ENCODE measurements at regions not wholly inside any gene's neighbourhood (a gene's known extent, or its start where the extent isn't known, plus 50 kb on each side); places are given as distances from the start of the nearest gene placed in this dataset.

- peaks cover 2% of the 10 kb centered on the region for H3K27me3 ChIP-seq (ENCODE audit: insufficient read depth, poor library complexity, severe bottlenecking)
- no peak overlapping the region for H3K27ac ChIP-seq (replicated peaks)
- no peak for DNase-seq (ENCODE audit: low read depth in 1 of 2, low spot score in 1 of 2)
- H3K4me3 ChIP-seq (replicated peaks; ENCODE audit: insufficient read depth, low read length), result no peak overlapping the region
- no peak for TF ChIP-seq GABPA (IDR thresholded peaks at IDR 0.05; ENCODE audit: low read depth)
- TF ChIP-seq POLR2AphosphoS5 (IDR thresholded peaks at IDR 0.05; ENCODE audit: low read depth), result no peak
- TF ChIP-seq, protein P1, sequence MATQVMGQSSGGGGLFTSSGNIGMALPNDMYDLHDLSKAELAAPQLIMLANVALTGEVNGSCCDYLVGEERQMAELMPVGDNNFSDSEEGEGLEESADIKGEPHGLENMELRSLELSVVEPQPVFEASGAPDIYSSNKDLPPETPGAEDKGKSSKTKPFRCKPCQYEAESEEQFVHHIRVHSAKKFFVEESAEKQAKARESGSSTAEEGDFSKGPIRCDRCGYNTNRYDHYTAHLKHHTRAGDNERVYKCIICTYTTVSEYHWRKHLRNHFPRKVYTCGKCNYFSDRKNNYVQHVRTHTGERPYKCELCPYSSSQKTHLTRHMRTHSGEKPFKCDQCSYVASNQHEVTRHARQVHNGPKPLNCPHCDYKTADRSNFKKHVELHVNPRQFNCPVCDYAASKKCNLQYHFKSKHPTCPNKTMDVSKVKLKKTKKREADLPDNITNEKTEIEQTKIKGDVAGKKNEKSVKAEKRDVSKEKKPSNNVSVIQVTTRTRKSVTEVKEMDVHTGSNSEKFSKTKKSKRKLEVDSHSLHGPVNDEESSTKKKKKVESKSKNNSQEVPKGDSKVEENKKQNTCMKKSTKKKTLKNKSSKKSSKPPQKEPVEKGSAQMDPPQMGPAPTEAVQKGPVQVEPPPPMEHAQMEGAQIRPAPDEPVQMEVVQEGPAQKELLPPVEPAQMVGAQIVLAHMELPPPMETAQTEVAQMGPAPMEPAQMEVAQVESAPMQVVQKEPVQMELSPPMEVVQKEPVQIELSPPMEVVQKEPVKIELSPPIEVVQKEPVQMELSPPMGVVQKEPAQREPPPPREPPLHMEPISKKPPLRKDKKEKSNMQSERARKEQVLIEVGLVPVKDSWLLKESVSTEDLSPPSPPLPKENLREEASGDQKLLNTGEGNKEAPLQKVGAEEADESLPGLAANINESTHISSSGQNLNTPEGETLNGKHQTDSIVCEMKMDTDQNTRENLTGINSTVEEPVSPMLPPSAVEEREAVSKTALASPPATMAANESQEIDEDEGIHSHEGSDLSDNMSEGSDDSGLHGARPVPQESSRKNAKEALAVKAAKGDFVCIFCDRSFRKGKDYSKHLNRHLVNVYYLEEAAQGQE (IDR thresholded peaks at IDR 0.05; ENCODE audit: insufficient replicate concordance, low read depth), result no peak
- no peak for TF ChIP-seq SPI1 (IDR thresholded peaks at IDR 0.05; ENCODE audit: borderline replicate concordance, low read depth)
- TF ChIP-seq, protein P2, sequence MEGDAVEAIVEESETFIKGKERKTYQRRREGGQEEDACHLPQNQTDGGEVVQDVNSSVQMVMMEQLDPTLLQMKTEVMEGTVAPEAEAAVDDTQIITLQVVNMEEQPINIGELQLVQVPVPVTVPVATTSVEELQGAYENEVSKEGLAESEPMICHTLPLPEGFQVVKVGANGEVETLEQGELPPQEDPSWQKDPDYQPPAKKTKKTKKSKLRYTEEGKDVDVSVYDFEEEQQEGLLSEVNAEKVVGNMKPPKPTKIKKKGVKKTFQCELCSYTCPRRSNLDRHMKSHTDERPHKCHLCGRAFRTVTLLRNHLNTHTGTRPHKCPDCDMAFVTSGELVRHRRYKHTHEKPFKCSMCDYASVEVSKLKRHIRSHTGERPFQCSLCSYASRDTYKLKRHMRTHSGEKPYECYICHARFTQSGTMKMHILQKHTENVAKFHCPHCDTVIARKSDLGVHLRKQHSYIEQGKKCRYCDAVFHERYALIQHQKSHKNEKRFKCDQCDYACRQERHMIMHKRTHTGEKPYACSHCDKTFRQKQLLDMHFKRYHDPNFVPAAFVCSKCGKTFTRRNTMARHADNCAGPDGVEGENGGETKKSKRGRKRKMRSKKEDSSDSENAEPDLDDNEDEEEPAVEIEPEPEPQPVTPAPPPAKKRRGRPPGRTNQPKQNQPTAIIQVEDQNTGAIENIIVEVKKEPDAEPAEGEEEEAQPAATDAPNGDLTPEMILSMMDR (IDR thresholded peaks at IDR 0.05; ENCODE audit: insufficient read depth, low read length), result no peak
These were observed 147.4 kb downstream of the ALDH8A1 start for GRCh38 chr6:134802426-134803058.

- H3K27me3 ChIP-seq (ENCODE audit: insufficient read depth, poor library complexity, severe bottlenecking), result peaks cover 2% of the 10 kb centered on the region
- no peak overlapping the region for H3K27ac ChIP-seq (replicated peaks)
- H3K4me3 ChIP-seq (replicated peaks; ENCODE audit: insufficient read depth, low read length), result no peak overlapping the region
- TF ChIP-seq, protein P1 (IDR thresholded peaks at IDR 0.05; ENCODE audit: insufficient replicate concordance, low read depth), result no peak
- TF ChIP-seq GABPA (IDR thresholded peaks at IDR 0.05; ENCODE audit: low read depth), result no peak
- no peak for TF ChIP-seq SPI1 (IDR thresholded peaks at IDR 0.05; ENCODE audit: borderline replicate concordance, low read depth)
- TF ChIP-seq POLR2AphosphoS5 (IDR thresholded peaks at IDR 0.05; ENCODE audit: low read depth), result no peak
- TF ChIP-seq, protein P2 (IDR thresholded peaks at IDR 0.05; ENCODE audit: insufficient read depth, low read length), result no peak
- DNase-seq (ENCODE audit: low read depth in 1 of 2, low spot score in 1 of 2), result no peak
These were observed 152.3 kb downstream of the ALDH8A1 start for GRCh38 chr6:134797400-134798113.

DNA sequence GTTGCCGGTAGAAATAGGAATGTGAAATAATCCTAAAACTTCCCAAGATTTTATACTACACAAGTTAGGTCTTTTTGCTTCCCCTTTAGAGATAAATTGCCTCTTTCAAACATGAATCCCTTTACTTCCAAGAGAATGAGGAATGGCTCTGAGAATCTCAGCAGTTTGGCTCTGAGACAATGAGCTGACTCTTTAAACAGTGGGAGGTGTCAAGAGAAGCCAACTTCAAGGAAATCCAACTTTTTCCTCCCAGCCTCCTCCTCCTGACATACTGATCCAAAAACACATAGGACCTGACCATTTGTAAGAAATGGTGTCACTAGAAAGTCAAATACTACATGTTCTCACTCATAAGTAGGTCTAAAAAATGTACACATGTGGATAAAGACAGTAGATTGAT, 154.2 kb downstream of the ALDH8A1 start:
- no peak for DNase-seq (ENCODE audit: low read depth in 1 of 2, low spot score in 1 of 2)
- Histone ChIP-seq H3K27me3 (ENCODE audit: insufficient read depth, poor library complexity, severe bottlenecking) (peaks cover 2% of the 10 kb centered on the region), H3K27ac (replicated peaks) (no peak overlapping the region), H3K4me3 (replicated peaks; ENCODE audit: insufficient read depth, low read length) (no peak overlapping the region)
- TF ChIP-seq, protein P1 (IDR thresholded peaks at IDR 0.05; ENCODE audit: insufficient replicate concordance, low read depth), result no peak
- no peak for TF ChIP-seq POLR2AphosphoS5 (IDR thresholded peaks at IDR 0.05; ENCODE audit: low read depth)
- TF ChIP-seq, protein P2 (IDR thresholded peaks at IDR 0.05; ENCODE audit: insufficient read depth, low read length), result no peak
- TF ChIP-seq SPI1 (IDR thresholded peaks at IDR 0.05; ENCODE audit: borderline replicate concordance, low read depth), result no peak
- TF ChIP-seq GABPA (IDR thresholded peaks at IDR 0.05; ENCODE audit: low read depth), result no peak

Data from HL-60 (cell line).